ENCODE measurements at regions not wholly inside any gene's neighbourhood (a gene's known extent, or its start where the extent isn't known, plus 50 kb on each side); places are given as distances from the start of the nearest gene placed in this dataset.

- WGBS (ENCODE audit: insufficient coverage, insufficient replicate concordance, low lambda C conversion rate, missing lambda C conversion rate) = 0% methylated on average over 3 of the region's 3 CpGs
- Histone ChIP-seq H3K79me2 (ENCODE audit: control insufficient read depth, insufficient read depth, low read length) (no peaks in the 10 kb centered on the region), H4K20me1 (ENCODE audit: control insufficient read depth, insufficient read depth) (no peaks in the 10 kb centered on the region), H3K4me3 (no peak overlapping the region), H2AFZ (ENCODE audit: control insufficient read depth, low read depth, low read length) (no peak overlapping the region), H3K4me1 (ENCODE audit: control insufficient read depth, insufficient read depth, low read length) (no peaks in the 10 kb centered on the region), H3K9ac (ENCODE audit: control insufficient read depth, insufficient read depth, low read length) (no peak overlapping the region), H3K36me3 (ENCODE audit: control insufficient read depth in 2 of 2, insufficient read depth in 2 of 2, low read length in 1 of 2) (no peaks in the 10 kb centered on the region), H3K4me2 (ENCODE audit: control insufficient read depth, insufficient read depth) (no peak overlapping the region), H3K27me3 (replicated peaks in 1 of 2; ENCODE audit: control insufficient read depth in 2 of 2, insufficient read depth in 2 of 2, low read length in 1 of 2) (no peaks in the 10 kb centered on the region), H3K9me3 (replicated peaks; ENCODE audit: control insufficient read depth, insufficient read depth, low read length) (no peaks in the 10 kb centered on the region), H3K27ac (ENCODE audit: control insufficient read depth, insufficient read depth) (no peak overlapping the region)
- BruUV-seq (replicated peaks) = no TSS peak
- SMC1A ChIA-PET (ENCODE audit: uncharacterized antibody, unreplicated experiment) = no interaction called here
- DNase-seq (ENCODE audit: low read depth, low spot score) (no peak), ATAC-seq (no peak), FAIRE-seq (no peak)
- intact Hi-C loops (cut with micrococcal nuclease; ENCODE audit: unreplicated experiment) = no loop called here
- in situ Hi-C loops (cut with MboI) = no loop called here
- TF ChIP-seq ESRRA (IDR thresholded peaks at IDR 0.05; ENCODE audit: low read length) (no peak), NR2F1 (conservative IDR thresholded peaks at IDR 0.05) (no peak), RBBP5 (conservative IDR thresholded peaks at IDR 0.05) (no peak), IRF4 (IDR thresholded peaks at IDR 0.05; ENCODE audit: low read depth, low read length) (no peak), HCFC1 (IDR thresholded peaks at IDR 0.05; ENCODE audit: low read length) (no peak), SMC3 (IDR thresholded peaks at IDR 0.05; ENCODE audit: borderline replicate concordance, low read length) (no peak), TCF7 (IDR thresholded peaks at IDR 0.05; ENCODE audit: borderline replicate concordance) (no peak), ATF3 (IDR thresholded peaks at IDR 0.05; ENCODE audit: borderline replicate concordance, extremely low read depth, low read depth, low read length) (no peak), RELB (IDR thresholded peaks at IDR 0.05; ENCODE audit: low read depth) (no peak)
- RAD21 ChIA-PET (ENCODE audit: unreplicated experiment) = no interaction called here
- CTCF ChIA-PET = no interaction called here
- POLR2A ChIA-PET = no interaction called here
These were observed 151.0 kb upstream of the RXFP2 start for GRCh38 chr13:31588316-31588715.

All from GM12878 (cell line).